Caco-2 (cell line): ENCODE measurements at regions not wholly inside any gene's neighbourhood (a gene's known extent, or its start where the extent isn't known, plus 50 kb on each side); places are given as distances from the start of the nearest gene placed in this dataset.

ENCODE experiments used
- BruUV-seq: library from RNA; stranded (reverse); fragments of 400-500 nt; replicated peaks from 2 replicates; lab custom pipeline; 2021; lab: Mats Ljungman, UMichigan
- CTCF ChIA-PET: fragments of 300-600 bp; sonication (Branson Sonifier 250); formaldehyde crosslinking; loops from one replicate; lab custom pipeline; 2022; ENCODE audit warnings: antibody characterized with exemption; lab: Charles Lee
- POLR2A ChIA-PET: fragments of 300-600 bp; sonication (Branson Sonifier 250); formaldehyde crosslinking; loops from one replicate; lab custom pipeline; 2022; ENCODE audit warnings: antibody characterized with exemption; lab: Charles Lee
- DNase-seq, 2 experiments: peaks; one replicate each; pipeline versions ENCODE4 v3.0.0 to v3.0.0-alpha.2; 2020 to 2022
- H3K27me3 ChIP-seq: replicated peaks from 2 replicates; pipeline ENCODE4 v1.6.0; 2011; ENCODE audit warnings: low read length; ENCODE audit not compliant: control insufficient read depth, insufficient read depth
- H3K36me3 ChIP-seq: 2 replicates; pipeline ENCODE4 v1.5.1; 2011; ENCODE audit warnings: low read length; ENCODE audit not compliant: control insufficient read depth, insufficient read depth
- H3K4me1 ChIP-seq: fragments of 250-450 bp; sonication (Bioruptor Pico); 2 replicates; pipeline ENCODE4 v1.5.1; 2020; ENCODE audit warnings: mild to moderate bottlenecking
- H3K4me3 ChIP-seq: 2 replicates; pipeline ENCODE4 v1.5.1; 2011; ENCODE audit warnings: low read depth, mild to moderate bottlenecking, control low read depth, low read length
- H3K9me3 ChIP-seq: fragments of 250-450 bp; sonication (Bioruptor Pico); 2 replicates; pipeline ENCODE4 v1.5.1; 2020; ENCODE audit warnings: mild to moderate bottlenecking, moderate library complexity
- H3K27ac Mint-ChIP-seq: one replicate; pipeline ENCODE4 v1.8.0; 2022; ENCODE audit warnings: mixed read lengths; ENCODE audit not compliant: unreplicated experiment
- H3K27me3 Mint-ChIP-seq: one replicate; pipeline ENCODE4 v1.8.0; 2022; ENCODE audit warnings: mixed read lengths; ENCODE audit not compliant: insufficient read depth, unreplicated experiment
- H3K36me3 Mint-ChIP-seq: one replicate; pipeline ENCODE4 v1.8.0; 2022; ENCODE audit warnings: mild to moderate bottlenecking, mixed read lengths; ENCODE audit not compliant: insufficient read depth, unreplicated experiment
- H3K4me1 Mint-ChIP-seq: one replicate; pipeline ENCODE4 v1.8.0; 2022; ENCODE audit warnings: low read depth, mixed read lengths; ENCODE audit not compliant: unreplicated experiment
- H3K4me3 Mint-ChIP-seq: one replicate; pipeline ENCODE4 v1.8.0; 2022; ENCODE audit warnings: mild to moderate bottlenecking, moderate library complexity, mixed read lengths; ENCODE audit not compliant: unreplicated experiment
- H3K9me3 Mint-ChIP-seq: one replicate; pipeline ENCODE4 v1.8.0; 2022; ENCODE audit warnings: mixed read lengths; ENCODE audit not compliant: unreplicated experiment
- intact Hi-C: fragments of 100-400 bp; cut with micrococcal nuclease; formaldehyde crosslinking; loops from one replicate; pipeline ENCODE4 v1.10.0; 2022; ENCODE audit not compliant: unreplicated experiment
- TF ChIP-seq, protein P1 (sequence below), 2 experiments: fragments of 200-600 bp in 1 of 2; IDR thresholded peaks; 1 replicate in 1 of 2; 2 replicates in 1 of 2; pipeline versions ENCODE4 v1.5.1 to v1.8.0; 2011 to 2022; ENCODE audit warnings: antibody characterized with exemption in 1 of 2, control low read depth in 1 of 2, inconsistent platforms in 1 of 2, low read depth in 1 of 2, low read length in 1 of 2, mild to moderate bottlenecking in 1 of 2, moderate library complexity in 1 of 2; ENCODE audit not compliant: insufficient read depth in 1 of 2, severe bottlenecking in 1 of 2, unreplicated experiment in 1 of 2

DNA sequence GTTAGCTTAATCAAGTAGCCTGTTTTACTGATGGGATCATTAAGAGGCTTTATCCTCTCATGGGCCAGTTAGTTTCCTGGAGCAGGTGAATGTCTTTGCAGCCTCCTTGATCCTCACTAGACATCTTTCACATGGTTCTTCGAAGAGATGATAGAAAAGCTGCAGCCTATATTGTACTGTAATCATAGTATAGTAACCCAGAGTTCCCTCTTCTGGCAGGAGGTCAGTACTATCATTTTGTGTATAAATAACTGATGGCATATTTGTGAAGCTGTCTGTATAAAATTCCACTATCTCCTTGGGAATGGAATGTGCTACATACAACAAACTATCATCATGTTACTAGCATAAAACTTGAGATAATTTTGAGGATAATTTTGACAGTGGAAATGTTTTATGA, 123.8 kb upstream of the PRPS1L1 start:
- POLR2A ChIA-PET, result interaction anchor here (0.6 kb wide), 1 partner anchor 274 kb away, joined by 10 read pairs; no protein-coding TSS in a partner anchor
- H3K36me3 ChIP-seq, result no peaks in the 10 kb centered on the region
- H3K27me3 ChIP-seq, result no peaks in the 10 kb centered on the region
- H3K4me3 ChIP-seq, result no peak overlapping the region
- H3K4me1 ChIP-seq, result no peaks in the 10 kb centered on the region
- H3K27me3 Mint-ChIP-seq, result no peaks in the 10 kb centered on the region
- H3K4me3 Mint-ChIP-seq, result no peak overlapping the region
- TF ChIP-seq, protein P1, sequence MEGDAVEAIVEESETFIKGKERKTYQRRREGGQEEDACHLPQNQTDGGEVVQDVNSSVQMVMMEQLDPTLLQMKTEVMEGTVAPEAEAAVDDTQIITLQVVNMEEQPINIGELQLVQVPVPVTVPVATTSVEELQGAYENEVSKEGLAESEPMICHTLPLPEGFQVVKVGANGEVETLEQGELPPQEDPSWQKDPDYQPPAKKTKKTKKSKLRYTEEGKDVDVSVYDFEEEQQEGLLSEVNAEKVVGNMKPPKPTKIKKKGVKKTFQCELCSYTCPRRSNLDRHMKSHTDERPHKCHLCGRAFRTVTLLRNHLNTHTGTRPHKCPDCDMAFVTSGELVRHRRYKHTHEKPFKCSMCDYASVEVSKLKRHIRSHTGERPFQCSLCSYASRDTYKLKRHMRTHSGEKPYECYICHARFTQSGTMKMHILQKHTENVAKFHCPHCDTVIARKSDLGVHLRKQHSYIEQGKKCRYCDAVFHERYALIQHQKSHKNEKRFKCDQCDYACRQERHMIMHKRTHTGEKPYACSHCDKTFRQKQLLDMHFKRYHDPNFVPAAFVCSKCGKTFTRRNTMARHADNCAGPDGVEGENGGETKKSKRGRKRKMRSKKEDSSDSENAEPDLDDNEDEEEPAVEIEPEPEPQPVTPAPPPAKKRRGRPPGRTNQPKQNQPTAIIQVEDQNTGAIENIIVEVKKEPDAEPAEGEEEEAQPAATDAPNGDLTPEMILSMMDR (IDR thresholded peaks at IDR 0.05; ENCODE audit: insufficient read depth in 1 of 2, low read depth in 1 of 2, low read length in 1 of 2, severe bottlenecking in 1 of 2, unreplicated experiment in 1 of 2), result no peak
- CTCF ChIA-PET, result interaction anchor here (0.7 to 1.4 kb wide), 2 partner anchors 382 to 445 kb away, joined by 3 read pairs; no protein-coding TSS in a partner anchor
- H3K36me3 Mint-ChIP-seq, result no peaks in the 10 kb centered on the region
- H3K9me3 ChIP-seq, result no peaks in the 10 kb centered on the region
- intact Hi-C loops, result loop anchor here (1.0 to 2.0 kb wide), 2 partner anchors 381 to 445 kb away; no protein-coding TSS in a partner anchor
- H3K9me3 Mint-ChIP-seq, result no peaks in the 10 kb centered on the region
- DNase-seq, result peak in 1 of 2 experiments; percentile 5
- no TSS peak for BruUV-seq
- H3K4me1 Mint-ChIP-seq, result no peaks in the 10 kb centered on the region
- no peak overlapping the region for H3K27ac Mint-ChIP-seq

DNA sequence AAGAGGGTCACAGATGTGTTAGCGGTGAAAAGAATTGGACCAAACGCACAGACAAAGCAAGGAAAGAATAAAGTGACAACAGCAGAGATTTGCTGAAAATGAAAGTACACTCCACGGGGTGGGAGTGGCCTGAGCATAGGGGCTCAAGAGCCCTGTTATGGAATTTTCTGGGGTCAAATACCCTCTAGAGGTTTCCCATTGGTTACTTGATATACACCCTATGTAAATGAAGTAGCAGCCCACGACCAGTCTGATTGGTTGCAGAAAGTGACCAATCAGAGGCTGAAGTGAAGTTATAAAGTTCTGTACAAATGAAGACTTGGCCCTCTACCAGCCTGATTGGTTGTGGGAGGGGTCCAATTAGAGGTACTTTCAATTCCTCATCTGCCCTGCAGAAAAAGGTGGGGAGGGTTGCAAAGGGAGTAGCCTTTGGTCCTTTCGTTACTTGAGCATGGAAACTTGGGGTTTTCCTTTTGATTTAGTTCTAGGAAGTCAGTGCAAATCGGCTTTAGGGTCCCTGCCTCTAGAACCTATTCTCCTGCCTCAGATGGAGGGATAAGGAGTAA, 125.6 kb upstream of the PRPS1L1 start:
- H3K4me1 Mint-ChIP-seq, result no peaks in the 10 kb centered on the region
- Histone ChIP-seq H3K9me3 (no peaks in the 10 kb centered on the region), H3K4me1 (no peaks in the 10 kb centered on the region), H3K27me3 (no peaks in the 10 kb centered on the region), H3K36me3 (no peaks in the 10 kb centered on the region), H3K4me3 (no peak overlapping the region)
- intact Hi-C loops, result no loop called here
- no peaks in the 10 kb centered on the region for H3K9me3 Mint-ChIP-seq
- peaks cover 5% of the 10 kb centered on the region for H3K27me3 Mint-ChIP-seq
- BruUV-seq, result no TSS peak
- no peak for DNase-seq
- TF ChIP-seq, protein P1 (IDR thresholded peaks at IDR 0.05; ENCODE audit: insufficient read depth in 1 of 2, low read depth in 1 of 2, low read length in 1 of 2, severe bottlenecking in 1 of 2, unreplicated experiment in 1 of 2), result no peak
- POLR2A ChIA-PET, result no interaction called here
- no peaks in the 10 kb centered on the region for H3K36me3 Mint-ChIP-seq
- CTCF ChIA-PET, result no interaction called here
- no peak overlapping the region for H3K4me3 Mint-ChIP-seq
- no peak overlapping the region for H3K27ac Mint-ChIP-seq

DNA sequence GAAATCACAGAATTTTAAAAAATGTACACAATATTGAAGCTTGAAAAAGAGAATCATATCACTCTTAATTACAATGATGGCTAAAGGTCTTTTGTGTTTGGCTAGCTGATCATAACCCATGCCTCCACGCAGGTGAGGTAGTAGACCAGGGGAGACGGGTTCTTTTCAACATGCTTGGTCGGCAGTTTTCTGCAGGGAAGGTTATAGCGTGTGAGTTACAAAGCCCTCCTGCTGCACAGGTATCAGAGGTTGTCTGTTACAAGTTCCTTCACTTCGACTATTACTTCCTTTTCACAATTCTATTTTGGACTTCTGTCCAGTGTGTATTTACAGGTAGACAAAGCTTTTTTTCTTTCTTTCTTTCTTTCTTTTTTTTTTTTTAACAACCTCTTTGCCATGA, 127.1 kb upstream of the PRPS1L1 start:
- H3K27me3 Mint-ChIP-seq, result peaks cover 5% of the 10 kb centered on the region
- BruUV-seq, result no TSS peak
- intact Hi-C loops, result no loop called here
- H3K4me1 ChIP-seq, result no peaks in the 10 kb centered on the region
- no peaks in the 10 kb centered on the region for H3K4me1 Mint-ChIP-seq
- H3K27ac Mint-ChIP-seq, result no peak overlapping the region
- no peaks in the 10 kb centered on the region for H3K9me3 ChIP-seq
- POLR2A ChIA-PET, result no interaction called here
- H3K4me3 ChIP-seq, result no peak overlapping the region
- H3K36me3 ChIP-seq, result no peaks in the 10 kb centered on the region
- TF ChIP-seq, protein P1 (IDR thresholded peaks at IDR 0.05; ENCODE audit: insufficient read depth in 1 of 2, low read depth in 1 of 2, low read length in 1 of 2, severe bottlenecking in 1 of 2, unreplicated experiment in 1 of 2), result no peak
- H3K36me3 Mint-ChIP-seq, result no peaks in the 10 kb centered on the region
- CTCF ChIA-PET, result no interaction called here
- no peaks in the 10 kb centered on the region for H3K9me3 Mint-ChIP-seq
- no peak for DNase-seq
- no peak overlapping the region for H3K4me3 Mint-ChIP-seq
- H3K27me3 ChIP-seq, result no peaks in the 10 kb centered on the region
